Skeletal muscle cell (primary cell): ENCODE measurements at regions not wholly inside any gene's neighbourhood (a gene's known extent, or its start where the extent isn't known, plus 50 kb on each side); places are given as distances from the start of the nearest gene placed in this dataset.
"Not testable (repeated sequence)": the region's sequence is repeated elsewhere in the genome, so short reads cannot be mapped to it uniquely, and the experiment has no call there.

Source experiments
- DNase-seq: peaks from one replicate; pipeline ENCODE4 v3.0.0-alpha.2; 2010; ENCODE audit warnings: low read depth
- H3K4me3 ChIP-seq: 2 replicates; pipeline ENCODE4 v1.5.1; 2011; ENCODE audit warnings: low read depth, mild to moderate bottlenecking, control low read depth, low read length, moderate library complexity

DNA sequence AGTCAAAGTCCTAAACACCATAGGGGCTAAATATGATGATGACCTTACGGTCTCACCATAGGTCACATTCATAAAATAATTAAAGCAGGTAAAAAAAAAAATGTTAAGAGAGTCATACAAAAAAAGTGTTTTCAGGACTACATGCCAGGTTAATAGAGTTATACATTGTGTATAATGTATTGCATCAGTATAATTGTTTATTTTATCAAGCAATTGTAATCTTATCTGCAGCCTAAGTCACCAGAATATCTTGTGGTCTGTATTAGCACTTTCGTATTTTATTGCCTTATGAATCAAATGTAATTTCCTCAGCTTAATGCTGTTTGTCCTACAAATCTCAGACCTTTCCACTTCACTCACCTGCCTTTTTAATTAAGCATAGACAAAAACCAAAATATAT, 972.9 kb upstream of the PCDH20 start:
- no peak overlapping the region for H3K4me3 ChIP-seq
- DNase-seq, result no peak

DNA sequence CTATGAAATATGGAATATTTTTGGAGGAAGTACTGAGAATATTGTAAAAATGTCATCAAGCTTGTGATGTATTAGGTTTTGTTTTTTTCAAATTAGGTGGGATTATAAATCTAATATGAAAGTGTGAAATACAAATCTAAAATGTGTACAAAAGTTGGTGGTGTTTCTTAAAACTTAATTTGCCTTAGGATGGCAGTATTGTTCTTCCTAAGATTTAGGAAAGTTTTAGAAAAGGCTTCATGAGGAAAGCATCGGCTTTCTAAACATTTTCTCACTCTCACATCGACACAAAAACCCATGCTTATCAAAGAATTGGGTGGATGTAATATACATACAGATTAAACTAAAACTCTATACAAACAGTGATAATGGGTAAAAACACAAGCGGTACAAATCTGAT, 972.0 kb upstream of the PCDH20 start:
- H3K4me3 ChIP-seq, result no peak overlapping the region
- DNase-seq, result no peak

DNA sequence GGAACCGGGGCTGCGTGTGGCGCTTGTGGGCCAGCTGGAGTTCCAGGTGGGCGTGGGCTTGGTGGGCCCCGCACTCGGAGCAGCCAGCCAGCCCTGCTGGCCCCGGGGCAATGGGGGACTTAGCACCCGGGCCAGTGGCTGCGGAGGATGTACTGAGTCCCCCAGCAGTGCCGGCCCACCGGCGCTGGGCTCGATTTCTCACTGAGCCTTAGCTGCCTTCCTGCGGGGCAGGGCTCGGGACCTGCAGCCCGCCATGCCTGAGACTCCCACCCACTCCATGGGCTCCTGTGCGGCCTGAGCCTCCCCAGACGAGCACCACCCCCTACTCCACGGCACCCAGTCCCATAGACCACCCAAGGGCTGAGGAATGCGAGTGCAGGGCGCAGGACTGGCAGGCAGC, 963.6 kb upstream of the PCDH20 start:
- not testable (repeated sequence) for H3K4me3 ChIP-seq, DNase-seq

DNA sequence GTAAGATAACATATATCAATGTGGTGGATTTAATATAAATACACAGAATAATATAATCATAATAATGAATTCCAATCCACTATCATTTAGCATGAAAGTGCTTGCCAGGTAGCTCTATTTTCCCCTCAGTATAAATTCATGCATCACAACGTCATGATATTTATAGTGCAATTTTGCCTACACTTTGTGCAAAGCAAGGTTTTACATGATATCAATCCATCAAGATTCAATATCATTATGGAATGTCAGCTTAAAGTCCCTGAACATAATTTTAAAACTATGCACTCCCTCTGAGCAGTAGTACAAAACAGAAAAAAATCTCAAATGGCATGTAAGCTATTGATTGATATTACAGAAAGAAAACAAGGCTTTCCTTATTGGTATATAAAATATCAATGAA, 962.2 kb upstream of the PCDH20 start:
- no peak overlapping the region for H3K4me3 ChIP-seq
- no peak for DNase-seq

DNA sequence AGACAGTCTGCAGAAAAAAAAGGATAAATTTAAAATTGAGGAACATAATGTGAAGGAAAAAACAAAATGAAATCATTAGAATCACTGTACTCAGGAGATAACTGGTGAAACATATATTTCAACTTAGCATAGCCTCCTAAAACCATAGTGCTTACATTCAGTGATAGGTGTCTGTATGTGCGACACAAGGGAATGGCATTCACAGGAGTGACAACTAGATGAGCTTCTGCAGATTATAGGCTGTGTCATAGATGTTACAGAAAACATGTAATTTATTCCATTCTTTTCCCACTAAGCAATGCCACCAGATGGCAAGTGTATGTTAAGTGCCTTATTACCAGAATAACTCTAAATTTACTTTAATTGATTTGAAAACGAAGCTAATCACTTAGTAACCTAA, 960.0 kb upstream of the PCDH20 start:
- DNase-seq, result no peak

DNA sequence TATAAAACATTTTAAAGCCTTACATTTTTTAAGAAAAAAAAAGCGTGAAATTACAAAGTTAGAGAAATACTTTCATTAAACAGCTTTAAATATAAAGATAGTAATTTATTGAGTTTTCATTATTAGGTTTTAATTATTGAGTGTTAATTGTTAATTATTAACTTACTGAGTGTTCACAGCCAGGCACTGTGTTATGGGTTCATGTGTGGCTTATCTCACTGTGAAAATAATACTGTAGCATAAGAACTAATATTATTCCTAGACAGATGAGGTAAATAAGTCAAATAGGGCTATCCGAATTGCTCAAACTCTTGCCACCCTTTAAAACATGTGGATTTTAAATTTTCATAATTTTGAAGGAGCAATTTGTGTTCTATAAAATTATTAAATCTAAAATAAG, 956.1 kb upstream of the PCDH20 start:
- no peak overlapping the region for H3K4me3 ChIP-seq
- no peak for DNase-seq

More for the DNA sequence above, 960.0 kb upstream of the PCDH20 start:
- H3K4me3 ChIP-seq, result no peak overlapping the region

DNA sequence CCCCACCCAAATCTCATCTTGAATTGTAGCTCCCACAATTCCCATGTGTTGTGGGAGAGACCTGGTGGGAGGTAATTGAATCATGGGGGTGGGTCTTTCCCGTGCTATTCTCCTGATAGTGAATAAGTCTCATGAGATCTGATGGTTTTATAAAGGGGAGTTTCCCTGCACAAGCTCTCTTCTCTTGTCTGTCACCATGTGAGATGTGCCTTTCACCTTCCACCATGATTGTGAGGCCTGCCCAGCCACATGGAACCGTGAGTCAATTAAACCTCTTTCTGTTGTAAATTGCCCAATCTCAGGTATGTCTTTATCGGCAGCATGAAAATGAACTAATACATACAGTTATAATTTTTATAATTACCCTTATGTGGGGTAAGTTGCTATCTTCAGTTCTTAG, 952.3 kb upstream of the PCDH20 start:
- H3K4me3 ChIP-seq, DNase-seq: not testable (repeated sequence)

DNA sequence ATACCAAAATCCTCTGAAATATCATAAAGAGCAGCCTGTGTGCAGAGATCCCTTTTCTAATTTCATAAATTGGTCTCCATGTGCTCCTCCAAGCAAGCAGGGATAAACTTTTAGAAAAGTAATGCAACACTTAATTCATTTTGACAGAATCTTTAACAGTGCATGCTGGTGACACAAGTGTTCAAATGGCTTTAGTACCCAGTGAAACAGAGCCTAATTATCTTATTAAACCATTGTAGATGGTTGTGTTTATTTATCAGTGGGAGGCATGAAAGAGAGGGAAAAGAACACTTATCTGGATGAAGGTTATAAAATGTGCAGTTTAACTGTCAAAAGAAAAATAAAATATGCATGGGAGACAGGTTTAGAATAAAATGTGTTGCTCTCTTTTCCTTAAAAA, 945.0 kb upstream of the PCDH20 start:
- H3K4me3 ChIP-seq, result no peak overlapping the region
- DNase-seq, result no peak

DNA sequence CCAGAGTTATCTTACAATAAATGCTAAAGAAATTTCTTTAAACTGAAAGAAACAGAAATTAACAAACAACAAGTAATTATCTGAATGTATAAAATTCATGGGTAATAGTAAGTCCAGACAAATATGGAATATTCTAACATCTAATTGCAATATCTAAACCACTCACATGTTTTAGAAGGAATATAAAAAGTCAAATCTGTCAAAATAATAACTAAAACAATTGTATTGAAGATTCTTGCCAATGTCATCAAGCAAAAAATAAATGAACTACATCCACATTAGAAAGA, 942.9 kb upstream of the PCDH20 start:
- no peak overlapping the region for H3K4me3 ChIP-seq
- DNase-seq, result no peak

DNA sequence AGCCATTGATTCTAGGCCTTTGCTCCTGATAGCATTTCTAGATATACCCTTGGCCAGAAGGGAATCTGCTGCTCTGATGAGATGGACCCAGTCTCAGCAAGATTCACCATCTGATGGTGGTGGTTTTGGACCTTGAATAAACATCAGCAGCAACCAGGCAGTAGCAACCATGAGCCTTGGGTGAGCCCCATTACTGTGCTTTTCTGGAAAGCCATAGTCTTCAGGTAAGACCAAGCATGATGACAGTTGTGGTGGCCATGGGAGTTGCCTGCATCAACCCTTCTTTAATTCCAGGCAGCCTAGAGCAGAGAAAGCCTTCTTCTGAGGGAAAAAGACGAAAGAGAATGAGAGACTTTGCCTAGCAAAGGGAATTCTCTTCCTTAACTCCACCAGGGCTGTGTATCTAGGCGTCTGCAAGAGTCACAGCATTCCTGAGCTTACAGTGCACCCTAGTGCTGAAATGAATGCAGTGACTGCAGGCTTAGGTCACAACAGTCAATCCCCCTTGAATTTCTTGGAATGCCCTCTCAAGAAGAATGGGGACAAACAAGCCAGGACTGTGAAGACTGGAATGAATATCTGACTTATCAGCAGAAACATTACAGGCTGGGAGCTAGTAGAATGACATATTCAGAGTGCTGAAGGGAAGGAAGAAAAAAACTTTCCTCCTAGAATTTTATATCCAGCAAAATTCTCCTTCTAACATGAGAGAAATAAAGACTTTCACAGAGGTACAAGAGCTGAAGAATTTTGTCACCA, 942.4 kb upstream of the PCDH20 start:
- DNase-seq, result peak; percentile 27
- H3K4me3 ChIP-seq, result no peak overlapping the region

DNA sequence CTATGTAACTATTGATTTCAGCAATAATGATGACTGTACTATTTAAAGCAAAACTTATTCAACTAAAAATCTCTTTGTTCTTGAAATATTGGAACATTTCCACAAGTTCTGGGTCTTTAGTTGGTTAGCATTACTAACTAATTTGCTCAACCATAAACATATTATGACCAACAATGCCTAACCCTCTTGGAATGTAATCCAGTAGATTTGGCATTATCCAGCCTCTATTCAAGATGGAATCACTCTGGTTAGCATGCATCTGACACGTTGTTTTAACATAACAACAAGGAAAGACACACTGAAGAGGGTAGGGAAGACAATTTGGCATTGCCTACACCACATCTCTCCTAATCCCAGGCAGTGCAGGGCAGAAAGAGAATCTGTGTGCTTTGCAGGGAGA, 941.3 kb upstream of the PCDH20 start:
- no peak overlapping the region for H3K4me3 ChIP-seq
- no peak for DNase-seq

DNA sequence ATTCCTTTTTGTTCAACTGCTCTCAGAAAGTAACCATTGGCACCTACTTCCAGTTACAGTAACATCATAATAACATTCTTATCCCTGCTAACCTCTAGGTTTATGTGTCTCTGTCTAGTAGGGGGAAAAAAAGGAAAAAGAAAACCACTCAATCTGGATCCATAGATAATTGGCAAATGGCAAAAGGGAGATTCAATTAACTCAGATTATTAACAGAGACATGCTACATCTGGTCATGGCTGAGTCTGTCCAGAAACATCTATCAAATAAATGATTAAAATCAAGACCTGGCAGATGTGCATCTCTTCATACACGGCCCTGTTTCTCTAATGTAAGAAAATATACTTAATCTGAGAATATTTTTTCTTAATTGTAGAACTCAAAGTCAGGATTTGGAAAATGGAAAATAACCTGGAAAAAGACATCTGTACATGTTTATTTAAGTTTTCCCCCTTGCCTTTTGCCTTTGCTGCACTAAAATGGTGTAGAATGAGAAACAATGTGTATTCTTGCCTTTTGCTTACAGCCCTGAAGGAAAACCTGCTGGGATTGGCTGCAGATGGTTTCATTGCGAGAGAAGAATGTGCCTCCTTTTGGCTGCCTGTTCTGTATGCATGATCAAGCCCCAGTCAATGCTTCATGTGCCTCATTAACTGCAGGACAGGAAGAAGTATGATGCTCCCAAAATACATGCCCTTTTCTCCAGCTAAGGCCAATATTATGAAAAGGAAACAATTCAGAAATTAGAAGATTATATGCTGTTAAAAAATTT, 921.6 kb upstream of the PCDH20 start:
- no peak for DNase-seq
- no peak overlapping the region for H3K4me3 ChIP-seq

DNA sequence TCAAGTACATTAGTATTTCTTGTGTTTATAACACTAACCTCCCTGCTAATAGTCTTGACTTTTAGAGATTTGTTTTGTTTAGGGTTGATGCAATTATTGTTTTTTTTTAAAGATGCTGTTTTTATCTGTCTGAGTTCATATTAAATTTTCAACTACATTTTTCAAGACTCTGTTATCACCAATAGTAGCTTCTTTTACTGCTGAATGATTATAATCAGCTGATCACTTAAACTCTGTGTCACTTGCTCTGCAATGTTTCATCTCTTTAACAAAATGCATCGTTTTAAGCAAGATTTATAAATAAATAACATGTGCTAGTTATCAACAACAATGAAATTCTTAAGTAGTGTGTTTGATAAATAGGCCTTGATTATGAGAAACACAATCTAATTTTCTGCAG, 920.9 kb upstream of the PCDH20 start:
- no peak for DNase-seq
- H3K4me3 ChIP-seq, result no peak overlapping the region

DNA sequence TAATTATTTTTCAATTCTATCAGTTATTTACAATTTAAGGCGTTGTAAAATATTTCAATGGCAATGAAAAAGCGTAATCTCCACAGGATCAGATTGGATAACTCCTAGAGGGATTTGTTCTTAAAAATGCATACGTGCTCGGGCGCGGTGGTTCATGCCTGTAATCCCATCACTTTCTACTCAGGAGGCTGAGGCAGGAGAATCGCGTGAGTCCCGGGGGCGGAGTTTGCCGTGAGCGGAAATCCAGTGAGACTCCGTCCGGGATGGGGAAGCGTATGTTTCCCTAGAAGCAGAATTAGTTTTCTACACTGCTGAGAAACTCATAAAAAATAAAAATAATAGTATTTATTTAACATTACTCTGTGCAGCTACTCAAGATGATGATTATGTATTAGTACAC, 917.8 kb upstream of the PCDH20 start:
- no peak for DNase-seq

DNA sequence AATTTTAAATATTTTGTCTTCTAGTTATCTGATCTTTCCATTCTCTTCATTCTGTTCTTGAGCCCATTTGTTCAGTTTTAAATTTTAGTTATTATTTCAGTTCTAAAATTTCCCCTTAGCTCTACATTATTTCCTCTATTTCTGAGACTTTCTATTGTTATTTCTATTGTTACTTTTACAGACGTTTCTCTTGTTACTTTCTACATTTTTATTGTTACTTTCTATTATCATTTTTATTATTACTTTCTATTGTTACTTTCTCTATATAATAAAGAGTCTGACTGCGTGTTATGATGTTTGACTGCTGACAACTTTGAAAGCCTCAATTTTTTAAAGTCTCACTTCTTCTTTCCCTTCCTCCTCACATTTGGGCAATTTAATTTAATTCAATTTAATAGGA, 915.7 kb upstream of the PCDH20 start:
- no peak for DNase-seq
- H3K4me3 ChIP-seq, result no peak overlapping the region

More for the DNA sequence above, 917.8 kb upstream of the PCDH20 start:
- no peak overlapping the region for H3K4me3 ChIP-seq

DNA sequence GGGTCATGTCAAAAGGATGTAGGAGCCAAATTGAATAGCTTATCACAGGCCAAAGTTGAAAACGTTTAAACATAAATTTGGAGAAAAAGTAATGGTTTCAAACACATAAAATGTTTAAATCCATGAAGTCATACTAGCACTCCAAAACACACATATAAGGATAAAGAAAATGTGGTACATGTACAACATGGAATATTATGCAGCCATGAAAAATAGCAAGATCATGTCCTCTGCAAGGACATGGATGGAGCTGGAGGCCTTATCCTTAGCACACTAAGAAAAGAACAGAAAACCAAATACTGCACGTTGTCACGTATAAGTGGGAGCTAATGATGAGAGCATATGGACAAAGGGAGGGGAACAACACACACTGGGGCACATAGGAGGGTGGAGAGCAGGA, 911.7 kb upstream of the PCDH20 start:
- no peak for DNase-seq
- H3K4me3 ChIP-seq, result no peak overlapping the region

DNA sequence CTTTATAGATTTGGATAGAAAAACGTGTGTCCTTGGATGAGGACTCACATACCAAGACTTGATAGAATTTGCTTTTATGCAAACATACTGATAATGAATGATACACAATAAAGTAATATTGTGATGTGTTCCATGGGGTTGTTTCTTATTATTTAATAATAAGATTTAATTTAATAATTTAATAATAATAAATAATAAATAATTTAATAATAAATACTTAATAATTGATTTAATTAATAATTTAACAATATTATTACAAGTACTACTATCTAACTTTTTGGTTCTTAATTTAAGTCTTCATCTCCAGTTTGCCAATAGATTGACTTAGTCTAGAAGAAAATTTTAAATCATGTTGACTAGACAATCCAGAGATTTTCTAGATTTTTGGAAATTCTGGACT, 909.2 kb upstream of the PCDH20 start:
- DNase-seq, result no peak
- H3K4me3 ChIP-seq, result no peak overlapping the region

DNA sequence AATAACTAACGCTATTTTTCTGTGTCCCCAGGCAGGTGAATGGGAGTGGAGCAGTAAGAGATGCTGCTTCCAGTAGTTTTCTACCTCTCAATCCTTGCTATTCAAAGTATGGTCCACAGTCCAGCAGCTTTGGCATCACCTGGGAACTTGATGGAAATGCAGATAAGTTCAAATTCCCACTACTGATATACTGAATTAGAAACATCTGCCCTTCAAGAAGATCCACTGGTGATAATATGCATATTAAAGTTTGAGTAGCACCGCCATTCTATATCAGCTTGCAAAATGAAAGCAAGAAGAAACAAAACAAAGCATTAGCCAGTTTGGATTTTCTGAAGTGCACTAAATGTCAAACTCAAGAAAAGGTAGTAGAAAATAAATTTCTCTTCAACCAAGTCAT, 906.2 kb upstream of the PCDH20 start:
- no peak overlapping the region for H3K4me3 ChIP-seq
- DNase-seq, result no peak

DNA sequence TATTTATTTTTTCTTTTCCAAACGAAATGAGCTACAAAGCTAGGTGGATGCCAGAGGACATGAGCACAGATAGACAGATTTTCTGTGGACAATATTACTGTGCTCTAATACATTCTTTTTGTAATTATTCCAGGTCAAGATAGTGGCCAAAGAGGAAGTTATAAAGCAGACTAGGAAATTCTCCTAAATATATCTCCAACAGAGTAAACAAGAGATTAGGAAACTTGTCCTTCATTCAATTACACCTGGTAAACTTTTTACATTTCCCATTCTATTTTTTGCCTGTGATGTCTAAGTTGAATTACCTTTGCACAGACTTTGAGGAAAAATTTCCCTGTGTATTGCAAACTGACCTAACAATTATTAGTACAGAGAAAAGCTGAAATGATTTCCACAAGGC, 905.5 kb upstream of the PCDH20 start:
- H3K4me3 ChIP-seq, result no peak overlapping the region
- no peak for DNase-seq

DNA sequence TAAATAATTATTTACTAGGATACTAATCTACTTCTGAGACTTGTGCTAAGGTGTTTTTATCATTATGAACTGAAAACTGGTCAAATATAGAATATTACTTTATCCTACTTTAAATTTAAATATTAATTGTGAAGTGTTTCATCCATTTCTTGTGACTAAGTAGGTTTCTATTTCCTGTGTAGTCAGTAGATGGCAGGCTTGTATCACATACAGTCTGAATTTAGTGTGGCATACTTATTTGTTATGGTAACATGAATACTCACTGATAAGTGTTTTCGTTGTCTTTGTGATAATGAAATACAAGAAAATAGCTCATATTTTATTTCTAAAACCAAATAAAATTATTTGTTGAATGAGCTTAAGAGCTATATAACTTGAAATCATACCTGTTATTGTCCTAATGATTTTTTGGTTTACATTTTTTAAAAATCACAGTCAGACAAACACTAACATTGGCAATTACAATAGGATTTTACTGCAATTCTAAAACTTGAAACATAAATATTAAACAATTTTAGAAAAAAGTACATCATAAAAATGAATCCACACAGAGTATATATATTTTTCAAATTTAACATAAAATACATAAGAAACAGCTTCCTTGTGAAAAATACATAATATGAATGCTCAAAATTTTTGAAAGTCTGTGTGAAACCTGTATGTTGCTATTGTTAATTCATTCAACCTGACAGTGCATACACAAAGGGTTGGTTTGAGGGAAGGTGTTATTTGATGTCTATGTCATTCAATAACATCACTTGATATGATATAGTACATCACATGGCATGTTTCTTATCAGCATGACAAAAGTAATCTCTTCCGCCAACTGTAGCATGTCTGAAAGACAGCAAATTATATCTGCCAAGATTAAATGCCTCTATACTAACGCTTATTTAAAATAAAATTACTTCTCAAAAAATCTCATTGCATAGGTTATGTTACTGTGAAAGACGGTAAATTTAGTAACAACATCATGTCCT, 904.8 kb upstream of the PCDH20 start:
- no peak overlapping the region for H3K4me3 ChIP-seq
- DNase-seq, result peak; percentile 25
